GM12891 (cell line): ENCODE measurements at regions not wholly inside any gene's neighbourhood (a gene's known extent, or its start where the extent isn't known, plus 50 kb on each side); places are given as distances from the start of the nearest gene placed in this dataset.

Source experiments
- DNase-seq: peaks from one replicate; pipeline ENCODE4 v3.0.0; 2011; ENCODE audit warnings: low spot score; ENCODE audit not compliant: insufficient read length
- FAIRE-seq: peaks from 2 replicates; lab custom pipeline; 2011; peaks lifted over from hg19 to GRCh38; lab: Jason Lieb, UNC
- PAX5 ChIP-seq: IDR thresholded peaks from 2 replicates; pipeline ENCODE4 v1.6.1; 2011; ENCODE audit warnings: low read length, moderate library complexity, mild to moderate bottlenecking; ENCODE audit not compliant: insufficient read depth, severe bottlenecking
- POLR2A ChIP-seq: IDR thresholded peaks from 2 replicates; pipeline ENCODE4 v1.6.1; 2011; ENCODE audit warnings: low read depth, low read length, control low read depth
- POLR2AphosphoS5 ChIP-seq: IDR thresholded peaks from 2 replicates; pipeline ENCODE4 v1.6.1; 2011; ENCODE audit warnings: low read depth, low read length, control low read depth
- POU2F2 ChIP-seq: IDR thresholded peaks from 2 replicates; pipeline ENCODE4 v1.6.1; 2011; ENCODE audit warnings: low read depth, mild to moderate bottlenecking, control low read depth, low read length, moderate library complexity
- SPI1 ChIP-seq: IDR thresholded peaks from 2 replicates; pipeline ENCODE4 v1.6.1; 2011; ENCODE audit warnings: low read depth, low read length, control low read depth
- TAF1 ChIP-seq: IDR thresholded peaks from 2 replicates; pipeline ENCODE4 v1.6.1; 2011; ENCODE audit warnings: low read depth, low read length, control low read depth

DNA sequence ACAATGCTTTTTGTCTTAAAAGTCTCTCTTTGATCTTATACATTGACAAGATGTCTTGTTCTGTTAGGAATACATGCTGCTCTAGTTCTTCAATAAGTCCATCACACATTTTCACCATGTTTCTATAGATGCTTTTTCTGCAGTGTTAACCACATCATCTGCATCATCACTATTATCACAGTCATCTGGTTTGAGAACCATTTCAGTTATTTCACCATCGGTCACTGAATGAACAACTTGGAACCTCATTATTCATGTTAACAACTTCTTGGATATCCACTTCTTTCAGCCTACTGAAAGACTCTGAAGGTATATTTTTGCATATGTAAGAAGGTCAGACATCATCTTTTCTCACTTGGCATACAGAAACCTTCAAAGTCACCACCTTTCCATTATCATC is 975.2 kb downstream of the STIM2 start:
- no peak for TF ChIP-seq POLR2A
- TF ChIP-seq PAX5: no peak
- no peak for TF ChIP-seq POLR2AphosphoS5
- TF ChIP-seq POU2F2: no peak
- FAIRE-seq (no peak), DNase-seq (no peak)

- TF ChIP-seq POLR2AphosphoS5 (no peak), TAF1 (no peak), POU2F2 (no peak), PAX5 (no peak), POLR2A (no peak), SPI1 (no peak)
- DNase-seq: no peak
- no peak for FAIRE-seq
Measured at GRCh38 chr4:27836523-27836922, 975.9 kb downstream of the STIM2 start.

DNA sequence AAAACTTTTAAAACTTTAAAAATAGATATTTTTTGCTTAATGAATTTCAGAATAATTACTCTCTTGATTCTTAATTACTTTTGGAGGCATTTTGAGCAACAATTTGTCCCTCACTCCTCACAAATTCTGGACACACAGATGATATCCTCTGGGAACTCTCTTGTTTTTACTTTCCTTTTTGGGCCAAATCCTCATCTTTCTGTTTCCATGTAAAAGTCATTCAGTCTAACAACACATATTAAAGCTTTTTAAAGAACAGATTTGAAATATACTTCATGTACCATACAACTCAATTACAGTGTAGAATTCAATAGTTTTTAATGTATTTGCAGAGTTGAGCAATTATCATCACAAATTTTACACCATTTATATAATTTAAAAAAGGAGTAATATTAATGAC is 983.1 kb downstream of the STIM2 start:
- no peak for TF ChIP-seq TAF1
- no peak for TF ChIP-seq POLR2A
- TF ChIP-seq SPI1: no peak
- no peak for TF ChIP-seq POLR2AphosphoS5
- TF ChIP-seq POU2F2: no peak
- TF ChIP-seq PAX5: no peak
- FAIRE-seq (no peak), DNase-seq (no peak)

DNA sequence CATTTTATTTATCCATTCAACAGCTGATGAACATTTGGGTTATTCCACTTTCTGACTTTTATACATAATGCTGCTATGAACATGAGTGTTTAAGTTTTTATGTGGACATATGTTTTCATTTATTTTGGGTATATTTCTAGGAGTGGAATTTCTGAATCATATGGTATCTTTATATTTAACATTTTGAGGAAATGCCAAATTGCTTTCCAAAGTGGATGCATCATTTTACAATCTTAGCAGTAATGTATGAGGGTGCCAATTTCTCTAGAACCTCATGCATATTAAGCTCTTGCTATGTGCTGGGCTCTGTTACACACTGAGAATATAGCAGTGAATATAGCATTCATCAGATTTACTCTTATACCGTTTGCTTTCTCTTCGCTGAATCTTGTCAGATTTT is 983.7 kb downstream of the STIM2 start:
- FAIRE-seq: no peak

DNA sequence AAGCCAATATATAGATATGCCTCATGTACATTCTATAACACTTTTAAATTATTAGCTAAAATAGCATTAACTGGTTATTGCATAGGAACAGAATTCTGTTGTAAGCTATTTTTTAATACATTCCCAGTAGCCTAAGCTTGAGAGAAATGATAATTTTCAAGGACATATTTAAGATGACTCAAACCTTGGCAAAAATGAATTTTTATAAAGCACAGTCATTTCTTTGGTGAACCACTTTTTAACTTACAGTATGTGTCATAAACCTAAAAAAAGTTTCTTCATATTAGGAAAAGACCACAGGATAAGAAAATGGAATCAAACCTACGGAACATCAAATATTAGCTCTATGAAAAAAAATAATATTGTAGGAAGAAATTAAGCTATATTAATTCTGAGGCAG is 986.3 kb downstream of the STIM2 start:
- DNase-seq: no peak

More for the DNA sequence above, 983.7 kb downstream of the STIM2 start:
- TF ChIP-seq POLR2A (no peak), POU2F2 (no peak), TAF1 (no peak), POLR2AphosphoS5 (no peak), PAX5 (no peak), SPI1 (no peak)
- DNase-seq: no peak

DNA sequence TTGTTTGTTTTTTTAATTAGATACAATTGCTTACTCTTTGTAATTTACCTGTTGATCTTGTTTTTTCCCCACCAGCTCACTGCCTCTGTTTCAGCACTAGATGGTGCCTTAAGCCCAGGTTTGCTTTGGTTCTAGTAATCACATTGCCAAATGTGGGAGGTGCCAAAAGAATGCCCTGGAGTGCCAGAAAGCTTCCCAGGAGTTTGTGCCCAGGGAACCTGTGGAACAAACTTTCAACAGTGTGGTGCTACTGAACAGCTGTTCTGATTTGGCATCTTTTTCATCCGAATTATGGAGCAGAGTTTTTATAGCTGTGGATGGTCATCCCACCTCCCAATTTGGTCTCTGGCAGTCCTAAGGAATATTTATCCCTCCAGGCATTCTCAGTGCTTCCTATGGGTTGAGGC is 1000.7 kb downstream of the STIM2 start:
- no peak for TF ChIP-seq POU2F2
- TF ChIP-seq POLR2AphosphoS5: no peak
- no peak for TF ChIP-seq POLR2A
- FAIRE-seq (no peak), DNase-seq (no peak)

More for the DNA sequence above, 986.3 kb downstream of the STIM2 start:
- TF ChIP-seq PAX5 (no peak), POLR2A (no peak), POU2F2 (no peak), POLR2AphosphoS5 (no peak), TAF1 (no peak), SPI1 (no peak)
- FAIRE-seq: no peak

- no peak for DNase-seq
Measured at GRCh38 chr4:27861802-27862201, 1001.2 kb downstream of the STIM2 start.

DNA sequence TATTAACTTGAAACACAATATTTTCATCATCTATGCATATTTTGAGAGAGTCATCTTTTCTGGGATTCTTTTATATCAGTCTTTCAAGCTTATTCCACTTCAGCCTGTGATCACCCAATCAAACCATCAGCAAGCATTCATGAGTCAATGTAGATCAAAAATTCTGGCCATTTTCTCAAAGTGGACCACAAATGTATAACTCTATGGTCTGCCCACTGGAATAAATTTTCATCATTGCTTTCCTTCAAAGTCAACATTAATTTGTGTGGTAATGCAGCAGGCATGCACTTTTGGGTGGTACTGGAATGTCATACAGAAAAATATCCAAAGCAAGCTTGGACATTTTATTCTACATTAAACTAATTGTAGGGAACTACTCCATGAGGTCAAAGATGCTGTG is 1013.0 kb downstream of the STIM2 start:
- no peak for TF ChIP-seq POU2F2
- TF ChIP-seq SPI1: no peak
- no peak for TF ChIP-seq PAX5
- TF ChIP-seq POLR2AphosphoS5: no peak
- TF ChIP-seq TAF1: no peak
- TF ChIP-seq POLR2A: no peak
- FAIRE-seq (no peak), DNase-seq (no peak)

More at GRCh38 chr4:27861802-27862201, 1001.2 kb downstream of the STIM2 start:
- FAIRE-seq: no peak
- TF ChIP-seq POLR2A (no peak), POLR2AphosphoS5 (no peak), TAF1 (no peak), PAX5 (no peak), SPI1 (no peak), POU2F2 (no peak)

- DNase-seq (no peak), FAIRE-seq (no peak)
- TF ChIP-seq POLR2AphosphoS5 (no peak), POLR2A (no peak), TAF1 (no peak)
Measured at GRCh38 chr4:27881705-27882104, 1021.1 kb downstream of the STIM2 start.

DNA sequence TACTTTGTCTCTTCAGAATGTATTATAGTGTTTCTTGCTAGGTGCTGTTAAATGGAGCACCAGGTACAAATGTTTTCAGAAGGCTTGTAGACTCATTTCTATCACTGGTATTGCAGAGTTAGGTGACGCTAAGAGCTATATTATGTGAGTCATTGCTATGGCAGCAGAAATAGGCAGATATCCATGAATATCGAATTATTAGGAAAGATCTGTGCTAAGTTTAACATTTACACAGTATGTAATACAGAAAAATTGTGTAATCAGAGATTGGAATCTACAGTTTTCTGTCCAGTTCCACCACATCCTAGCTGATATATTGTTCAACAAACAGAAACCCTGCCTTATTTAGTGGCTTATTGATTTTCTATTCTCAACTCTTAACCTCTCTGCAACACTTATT is 1025.5 kb downstream of the STIM2 start:
- DNase-seq: no peak
- no peak for FAIRE-seq
- TF ChIP-seq POLR2A: no peak
- no peak for TF ChIP-seq PAX5
- TF ChIP-seq TAF1: no peak
- no peak for TF ChIP-seq SPI1
- no peak for TF ChIP-seq POU2F2
- TF ChIP-seq POLR2AphosphoS5: no peak

GRCh38 chr4:27887646-27888045 is 1027.0 kb downstream of the STIM2 start:
- no peak for FAIRE-seq
- TF ChIP-seq TAF1 (no peak), POLR2A (no peak), POU2F2 (no peak), PAX5 (no peak), SPI1 (no peak), POLR2AphosphoS5 (no peak)

More at GRCh38 chr4:27887646-27888045, 1027.0 kb downstream of the STIM2 start:
- DNase-seq: no peak
